ENCODE measurements at regions not wholly inside any gene's neighbourhood (a gene's known extent, or its start where the extent isn't known, plus 50 kb on each side); places are given as distances from the start of the nearest gene placed in this dataset.

GRCh38 chr10:107829161-107829560, 664.7 kb upstream of the SORCS1 start:
- no peak for DNase-seq (ENCODE audit: low spot score)
- TF ChIP-seq, protein P1, sequence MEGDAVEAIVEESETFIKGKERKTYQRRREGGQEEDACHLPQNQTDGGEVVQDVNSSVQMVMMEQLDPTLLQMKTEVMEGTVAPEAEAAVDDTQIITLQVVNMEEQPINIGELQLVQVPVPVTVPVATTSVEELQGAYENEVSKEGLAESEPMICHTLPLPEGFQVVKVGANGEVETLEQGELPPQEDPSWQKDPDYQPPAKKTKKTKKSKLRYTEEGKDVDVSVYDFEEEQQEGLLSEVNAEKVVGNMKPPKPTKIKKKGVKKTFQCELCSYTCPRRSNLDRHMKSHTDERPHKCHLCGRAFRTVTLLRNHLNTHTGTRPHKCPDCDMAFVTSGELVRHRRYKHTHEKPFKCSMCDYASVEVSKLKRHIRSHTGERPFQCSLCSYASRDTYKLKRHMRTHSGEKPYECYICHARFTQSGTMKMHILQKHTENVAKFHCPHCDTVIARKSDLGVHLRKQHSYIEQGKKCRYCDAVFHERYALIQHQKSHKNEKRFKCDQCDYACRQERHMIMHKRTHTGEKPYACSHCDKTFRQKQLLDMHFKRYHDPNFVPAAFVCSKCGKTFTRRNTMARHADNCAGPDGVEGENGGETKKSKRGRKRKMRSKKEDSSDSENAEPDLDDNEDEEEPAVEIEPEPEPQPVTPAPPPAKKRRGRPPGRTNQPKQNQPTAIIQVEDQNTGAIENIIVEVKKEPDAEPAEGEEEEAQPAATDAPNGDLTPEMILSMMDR (IDR thresholded peaks at IDR 0.05; ENCODE audit: extremely low read depth, missing control alignments) = no peak

DNA sequence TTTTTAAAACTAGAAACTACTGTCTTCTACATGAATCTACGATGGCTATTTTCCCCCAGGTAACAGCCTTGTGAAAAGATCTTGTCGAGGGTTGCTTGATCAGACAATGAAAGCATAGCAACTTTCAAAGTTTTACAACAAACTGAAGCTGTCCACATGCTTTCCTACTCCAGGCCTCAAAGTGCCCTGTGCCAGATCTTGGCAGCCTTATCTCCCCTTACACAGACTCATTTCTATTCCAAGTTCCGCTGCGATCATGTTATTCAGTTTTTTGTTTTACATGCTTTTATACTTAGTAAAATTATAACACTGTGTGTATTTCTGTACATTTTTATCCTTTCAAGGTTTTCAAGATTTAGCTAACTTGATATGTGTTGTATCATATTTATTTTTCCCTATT, 661.7 kb upstream of the SORCS1 start:
- TF ChIP-seq, protein P1 (IDR thresholded peaks at IDR 0.05; ENCODE audit: extremely low read depth, missing control alignments) = no peak
- no peak for DNase-seq (ENCODE audit: low spot score)

GRCh38 chr10:107814865-107815487, 650.5 kb upstream of the SORCS1 start:
- DNase-seq (ENCODE audit: low spot score) = peak; percentile 38
- TF ChIP-seq, protein P1 (IDR thresholded peaks at IDR 0.05; ENCODE audit: extremely low read depth, missing control alignments) = peak; percentile 79

GRCh38 chr10:107813451-107814162, 649.1 kb upstream of the SORCS1 start:
- DNase-seq (ENCODE audit: low spot score) = no peak
- TF ChIP-seq, protein P1 (IDR thresholded peaks at IDR 0.05; ENCODE audit: extremely low read depth, missing control alignments) = no peak

GRCh38 chr10:107809889-107810288, 645.4 kb upstream of the SORCS1 start:
- TF ChIP-seq, protein P1 (IDR thresholded peaks at IDR 0.05; ENCODE audit: extremely low read depth, missing control alignments) = no peak
- DNase-seq (ENCODE audit: low spot score) = no peak

DNA sequence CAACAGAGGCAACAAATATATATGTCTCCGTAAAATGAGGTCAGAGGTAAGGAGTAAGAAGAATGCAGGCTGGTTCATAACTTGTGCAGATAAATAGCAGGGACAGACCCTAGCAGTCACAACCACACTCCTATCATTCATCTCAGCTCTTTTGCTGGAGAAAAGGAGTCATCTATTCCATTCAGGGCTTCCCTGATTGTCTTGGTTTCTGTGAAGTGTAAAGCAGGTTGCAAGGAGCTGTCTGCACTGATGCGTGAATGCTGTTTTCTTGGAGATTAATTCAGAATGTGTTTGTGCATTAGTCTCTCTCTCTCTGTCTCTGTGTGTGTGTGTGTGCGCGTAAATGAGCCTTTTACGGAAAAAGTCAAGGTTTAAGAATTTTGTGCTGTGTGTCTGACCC, 643.3 kb upstream of the SORCS1 start:
- DNase-seq (ENCODE audit: low spot score) = no peak
- TF ChIP-seq, protein P1 (IDR thresholded peaks at IDR 0.05; ENCODE audit: extremely low read depth, missing control alignments) = no peak

GRCh38 chr10:107806026-107806425, 641.5 kb upstream of the SORCS1 start:
- TF ChIP-seq, protein P1 (IDR thresholded peaks at IDR 0.05; ENCODE audit: extremely low read depth, missing control alignments) = no peak
- no peak for DNase-seq (ENCODE audit: low spot score)

Measured in GM20000 (cell line).